Vagina (tissue), 2 donors: ENCODE measurements at regions not wholly inside any gene's neighbourhood (a gene's known extent, or its start where the extent isn't known, plus 50 kb on each side); places are given as distances from the start of the nearest gene placed in this dataset.

Source experiments
- POLR2AphosphoS5 ChIP-seq, 2 donors: sonication (generic); formaldehyde crosslinking; IDR thresholded peaks; one replicate each; pipeline ENCODE4 v1.9.0; 2017; ENCODE audit warnings: antibody characterized with exemption in 2 of 2, mild to moderate bottlenecking in 2 of 2, low read depth in 1 of 2; ENCODE audit not compliant: insufficient read depth in 1 of 2
- TF ChIP-seq, protein P1 (sequence below), 3 experiments: fragments of 450-650 bp in 2 of 3; fragments of 200-600 bp in 1 of 3; sonication (generic) in 1 of 3; IDR thresholded peaks; one replicate each; pipeline ENCODE4 v1.5.1; 2017 to 2019; ENCODE audit warnings: antibody characterized with exemption in 3 of 3, mild to moderate bottlenecking in 2 of 3, moderate library complexity in 2 of 3

DNA sequence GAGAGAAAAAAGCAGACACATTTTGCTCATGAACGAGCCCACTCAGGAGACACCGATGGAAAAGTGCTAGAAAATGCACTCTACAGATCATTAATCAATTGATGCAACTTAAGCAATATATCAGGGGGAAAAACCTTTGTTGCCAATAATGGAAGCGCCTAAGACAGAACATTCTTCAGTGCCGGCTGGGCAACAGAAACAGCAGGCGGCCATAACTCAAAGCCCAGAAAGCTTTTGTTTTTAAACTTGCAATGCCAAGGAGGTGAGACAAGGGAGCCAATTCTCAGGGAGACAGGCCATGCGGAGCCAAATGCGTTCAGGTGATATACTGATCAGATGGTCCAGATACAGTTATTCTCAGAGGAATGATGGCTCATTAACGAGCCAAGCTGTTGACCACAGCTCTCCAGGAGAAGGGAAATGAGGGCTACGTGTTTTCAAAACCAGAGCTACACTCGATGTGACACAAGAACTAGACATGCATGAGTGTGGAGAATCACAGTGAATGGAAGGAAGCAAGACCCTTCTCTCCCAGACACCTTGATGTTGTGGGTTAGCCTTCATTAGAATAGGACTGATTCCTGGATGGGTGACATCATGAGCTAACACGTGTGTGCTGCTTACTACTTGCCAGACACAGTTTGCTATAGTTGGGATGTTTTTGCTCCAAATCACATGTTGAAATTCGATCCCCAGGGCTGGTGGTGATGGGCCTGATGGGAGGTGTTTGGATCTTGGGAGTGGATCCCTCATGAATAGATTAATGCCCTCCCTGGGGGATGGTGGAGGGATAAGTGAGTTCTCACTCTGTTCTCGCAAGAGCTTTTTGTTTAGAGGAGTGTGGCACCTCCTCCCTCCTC, 79.1 kb upstream of the KCNMA1 start:
- no peak for TF ChIP-seq POLR2AphosphoS5 (IDR thresholded peaks at IDR 0.05; ENCODE audit: insufficient read depth in 1 of 2, low read depth in 1 of 2)
- TF ChIP-seq, protein P1, sequence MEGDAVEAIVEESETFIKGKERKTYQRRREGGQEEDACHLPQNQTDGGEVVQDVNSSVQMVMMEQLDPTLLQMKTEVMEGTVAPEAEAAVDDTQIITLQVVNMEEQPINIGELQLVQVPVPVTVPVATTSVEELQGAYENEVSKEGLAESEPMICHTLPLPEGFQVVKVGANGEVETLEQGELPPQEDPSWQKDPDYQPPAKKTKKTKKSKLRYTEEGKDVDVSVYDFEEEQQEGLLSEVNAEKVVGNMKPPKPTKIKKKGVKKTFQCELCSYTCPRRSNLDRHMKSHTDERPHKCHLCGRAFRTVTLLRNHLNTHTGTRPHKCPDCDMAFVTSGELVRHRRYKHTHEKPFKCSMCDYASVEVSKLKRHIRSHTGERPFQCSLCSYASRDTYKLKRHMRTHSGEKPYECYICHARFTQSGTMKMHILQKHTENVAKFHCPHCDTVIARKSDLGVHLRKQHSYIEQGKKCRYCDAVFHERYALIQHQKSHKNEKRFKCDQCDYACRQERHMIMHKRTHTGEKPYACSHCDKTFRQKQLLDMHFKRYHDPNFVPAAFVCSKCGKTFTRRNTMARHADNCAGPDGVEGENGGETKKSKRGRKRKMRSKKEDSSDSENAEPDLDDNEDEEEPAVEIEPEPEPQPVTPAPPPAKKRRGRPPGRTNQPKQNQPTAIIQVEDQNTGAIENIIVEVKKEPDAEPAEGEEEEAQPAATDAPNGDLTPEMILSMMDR (IDR thresholded peaks at IDR 0.05) = no peak
